HCT116 (cell line): ENCODE measurements at regions not wholly inside any gene's neighbourhood (a gene's known extent, or its start where the extent isn't known, plus 50 kb on each side); places are given as distances from the start of the nearest gene placed in this dataset.

Experiments used
- ATAC-seq: fragments of 200-7000 bp; cut with Tn5 transposase; 2 replicates; pipeline ENCODE4 v1.9.1; 2020; ENCODE audit warnings: mild to moderate bottlenecking, moderate library complexity
- BruUV-seq: library from RNA; stranded (reverse); fragments of 400-500 nt; replicated peaks from 2 replicates; lab custom pipeline; 2021; lab: Mats Ljungman, UMichigan
- CTCF ChIA-PET: fragments of 300-600 bp; sonication (Branson Sonifier 250); formaldehyde crosslinking; loops from one replicate; lab custom pipeline; 2021; ENCODE audit warnings: antibody characterized with exemption; lab: Charles Lee
- POLR2A ChIA-PET: fragments of 300-600, 350-600 bp; sonication (Branson Sonifier 250); formaldehyde crosslinking; loops from one replicate; lab custom pipeline; 2021; ENCODE audit warnings: antibody characterized with exemption; lab: Charles Lee
- RAD21 ChIA-PET, 2 experiments: fragments of 300-600 bp; sonication (Branson Sonifier 250); formaldehyde crosslinking; loops; one replicate each; lab custom pipeline; 2023; ENCODE audit warnings: low total read pairs in 2 of 2; ENCODE audit not compliant: uncharacterized antibody in 2 of 2, unreplicated experiment in 2 of 2, low non-redundant PET in 1 of 2; lab: Charles Lee
- DNase-seq: peaks from one replicate; pipeline ENCODE4 v3.0.0-alpha.2; 2010; ENCODE audit warnings: low read depth, low spot score
- H2AFZ ChIP-seq: fragments of 200-600 bp; shearing (Covaris generic), sonication (generic); 2 replicates; pipeline ENCODE4 v1.6.1; 2017; ENCODE audit warnings: low read depth, mixed run types, mixed read lengths, antibody characterized with exemption, low read length; ENCODE audit not compliant: poor library complexity, severe bottlenecking
- H3K27ac ChIP-seq: 2 replicates; pipeline ENCODE4 v1.5.1; 2012; ENCODE audit warnings: low read depth, low read length
- H3K27me3 ChIP-seq: fragments of 200-600 bp; sonication (generic); 2 replicates; pipeline ENCODE4 v1.6.1; 2016; ENCODE audit warnings: mixed run types, low read length, mixed read lengths; ENCODE audit not compliant: insufficient read depth
- H3K36me3 ChIP-seq, 2 experiments: fragments of 200-500 bp in 1 of 2; fragments of 200-600 bp in 1 of 2; sonication (Bioruptor generic) in 1 of 2; sonication (generic) in 1 of 2; 2 replicates each; pipeline versions ENCODE4 v1.5.1 to v1.6.1; 2014 to 2016; ENCODE audit warnings: low read length in 2 of 2, inconsistent platforms in 1 of 2, mixed read lengths in 1 of 2, mixed run types in 1 of 2; ENCODE audit not compliant: insufficient read depth in 2 of 2, control insufficient read depth in 1 of 2
- H3K4me1 ChIP-seq, 2 experiments: fragments of 200-600 bp in 1 of 2; sonication (generic) in 1 of 2; 2 replicates each; pipeline versions ENCODE4 v1.5.1 to v1.6.1; 2012 to 2017; ENCODE audit warnings: low read length in 2 of 2, inconsistent platforms in 1 of 2, mild to moderate bottlenecking in 1 of 2, mixed read lengths in 1 of 2, mixed run types in 1 of 2, moderate library complexity in 1 of 2; ENCODE audit not compliant: insufficient read depth in 2 of 2, control insufficient read depth in 1 of 2
- H3K4me2 ChIP-seq: fragments of 200-600 bp; sonication (generic); 2 replicates; pipeline ENCODE4 v1.6.1; 2017; ENCODE audit warnings: mixed run types, low read length, mixed read lengths
- H3K4me3 ChIP-seq, 2 experiments: fragments of 200-600 bp in 1 of 2; sonication (generic) in 1 of 2; replicated peaks in 1 of 2; 2 replicates each; pipeline ENCODE4 v1.5.1; 2011 to 2016; ENCODE audit warnings: low read length in 2 of 2, control low read depth in 1 of 2, low read depth in 1 of 2, mild to moderate bottlenecking in 1 of 2, mixed read lengths in 1 of 2, mixed run types in 1 of 2
- H3K79me2 ChIP-seq: fragments of 200-600 bp; sonication (generic); 2 replicates; pipeline ENCODE4 v1.6.1; 2017; ENCODE audit warnings: mild to moderate bottlenecking, mixed run types, low read length, moderate library complexity, mixed read lengths; ENCODE audit not compliant: insufficient read depth
- H3K9ac ChIP-seq: fragments of 200-600 bp; sonication (generic); 2 replicates; pipeline ENCODE4 v1.6.1; 2016; ENCODE audit warnings: low read length, mixed read lengths
- H3K9me2 ChIP-seq: fragments of 200-600 bp; sonication (generic), shearing (Covaris generic); 2 replicates; pipeline ENCODE4 v1.6.1; 2017; ENCODE audit warnings: mixed run types, mild to moderate bottlenecking, moderate library complexity; ENCODE audit not compliant: insufficient read depth
- H3K9me3 ChIP-seq, 2 experiments: fragments of 200-500 bp in 1 of 2; fragments of 200-600 bp in 1 of 2; sonication (Bioruptor generic) in 1 of 2; sonication (generic) in 1 of 2; 2 replicates each; pipeline ENCODE4 v1.6.1; 2014 to 2017; ENCODE audit warnings: low read length in 2 of 2, mixed read lengths in 2 of 2, inconsistent platforms in 1 of 2, low read depth in 1 of 2, mild to moderate bottlenecking in 1 of 2, mixed run types in 1 of 2, moderate library complexity in 1 of 2; ENCODE audit not compliant: control insufficient read depth in 1 of 2, insufficient read depth in 1 of 2
- H4K20me1 ChIP-seq: fragments of 200-600 bp; sonication (generic), shearing (Covaris generic); 2 replicates; pipeline ENCODE4 v1.6.1; 2017; ENCODE audit warnings: mixed run types, mild to moderate bottlenecking, moderate library complexity; ENCODE audit not compliant: insufficient read depth
- CBX3 ChIP-seq: IDR thresholded peaks from 2 replicates; pipeline ENCODE4 v1.6.1; 2012; ENCODE audit warnings: low read depth
- CTCF ChIP-seq, 3 experiments: fragments of 200-600 bp in 1 of 3; sonication (generic) in 1 of 3; IDR thresholded peaks in 2 of 3; conservative IDR thresholded peaks in 1 of 3; 2 replicates each; pipeline ENCODE4 v1.5.1; 2012 to 2017; ENCODE audit warnings: low read depth in 2 of 3, low read length in 2 of 3, antibody characterized with exemption in 1 of 3, borderline replicate concordance in 1 of 3, control low read depth in 1 of 3, mild to moderate bottlenecking in 1 of 3, mixed read lengths in 1 of 3, mixed run types in 1 of 3, moderate library complexity in 1 of 3; ENCODE audit not compliant: insufficient read depth in 1 of 3
- EGR1 ChIP-seq: IDR thresholded peaks from 2 replicates; pipeline ENCODE4 v1.6.1; 2012; ENCODE audit warnings: low read depth
- ELF1 ChIP-seq: IDR thresholded peaks from 2 replicates; pipeline ENCODE4 v1.6.1; 2012; ENCODE audit warnings: low read depth, borderline replicate concordance
- EZH2phosphoT487 ChIP-seq: fragments of 200-600 bp; IDR thresholded peaks from 2 replicates; pipeline ENCODE4 v1.6.1; 2018; ENCODE audit warnings: antibody characterized with exemption, borderline replicate concordance
- POLR2AphosphoS5 ChIP-seq: IDR thresholded peaks from 2 replicates; pipeline ENCODE4 v1.6.1; 2011; ENCODE audit warnings: mild to moderate bottlenecking, low read depth, low read length, moderate library complexity
- SRF ChIP-seq: IDR thresholded peaks from 2 replicates; pipeline ENCODE4 v1.6.1; 2012; ENCODE audit warnings: low read depth
- YY1 ChIP-seq: IDR thresholded peaks from 2 replicates; pipeline ENCODE4 v1.6.1; 2011; ENCODE audit warnings: low read length, low read depth, moderate library complexity, mild to moderate bottlenecking; ENCODE audit not compliant: insufficient replicate concordance; ENCODE audit errors: extremely low read depth
- ZBTB33 ChIP-seq: IDR thresholded peaks from 2 replicates; pipeline ENCODE4 v1.6.1; 2011; ENCODE audit warnings: mild to moderate bottlenecking, low read length, moderate library complexity; ENCODE audit not compliant: insufficient replicate concordance; ENCODE audit errors: extremely low read depth
- ZNF274 ChIP-seq: fragments of 200-500 bp; sonication (Bioruptor generic); IDR thresholded peaks from 2 replicates; pipeline ENCODE4 v1.6.1; 2014; ENCODE audit warnings: mild to moderate bottlenecking, low read depth, low read length, inconsistent platforms
- intact Hi-C: fragments of 100-400 bp; cut with micrococcal nuclease; formaldehyde crosslinking; loops from 2 replicates; pipeline ENCODE4 v1.10.0; 2022

- no peaks in the 10 kb centered on the region for H3K36me3 ChIP-seq
- RAD21 ChIA-PET = no interaction called here
- no peaks in the 10 kb centered on the region for H3K9me3 ChIP-seq
- no peak for ATAC-seq
- TF ChIP-seq POLR2AphosphoS5 (no peak), CTCF (IDR thresholded peaks at IDR 0.05 in 2 of 3, conservative IDR thresholded peaks at IDR 0.05 in 1 of 3; ENCODE audit: borderline replicate concordance in 1 of 3, insufficient read depth in 1 of 3, low read depth in 2 of 3, low read length in 2 of 3) (no peak), YY1 (no peak), ELF1 (no peak), ZNF274 (no peak), EZH2phosphoT487 (no peak), SRF (no peak), EGR1 (no peak), CBX3 (no peak), ZBTB33 (no peak)
- DNase-seq = no peak
- CTCF ChIA-PET = no interaction called here
- no peaks in the 10 kb centered on the region for H3K27me3 ChIP-seq
- POLR2A ChIA-PET = no interaction called here
- intact Hi-C loops = no loop called here
- no peak overlapping the region for H3K4me2 ChIP-seq
- H3K9me2 ChIP-seq = no peaks in the 10 kb centered on the region
- no peak overlapping the region for H3K9ac ChIP-seq
- no peaks in the 10 kb centered on the region for H3K79me2 ChIP-seq
- no peak overlapping the region for H3K27ac ChIP-seq
- H2AFZ ChIP-seq = no peak overlapping the region
- H3K4me1 ChIP-seq = no peaks in the 10 kb centered on the region
- no TSS peak for BruUV-seq
- no peaks in the 10 kb centered on the region for H4K20me1 ChIP-seq
- no peak overlapping the region for H3K4me3 ChIP-seq
Measured at GRCh38 chr1:112779665-112780526, 64.8 kb upstream of the PPM1J start.
